HEK293 (cell line): ENCODE measurements at regions not wholly inside any gene's neighbourhood (a gene's known extent, or its start where the extent isn't known, plus 50 kb on each side); places are given as distances from the start of the nearest gene placed in this dataset.

Source experiments
- CTCF ChIA-PET: fragments of 350-600 bp; formaldehyde crosslinking; extraction: SDS; loops from one replicate; lab custom pipeline; 2021; ENCODE audit warnings: antibody characterized with exemption; lab: Yijun Ruan, JAX
- POLR2A ChIA-PET: fragments of 300-600 bp; formaldehyde crosslinking; extraction: SDS; loops from one replicate; lab custom pipeline; 2020; ENCODE audit warnings: antibody characterized with exemption, inconsistent platforms; lab: Yijun Ruan, JAX
- H3K27ac ChIP-seq: fragments of 200-500 bp; sonication (Bioruptor generic); 2 replicates; pipeline ENCODE4 v1.5.1; 2014; ENCODE audit warnings: low read depth, low read length, control low read depth, inconsistent platforms; ENCODE audit errors: extremely low read depth
- H3K36me3 ChIP-seq, 2 experiments: fragments of 200-500 bp in 1 of 2; sonication (Bioruptor generic) in 1 of 2; 1 replicate in 1 of 2; 2 replicates in 1 of 2; pipeline ENCODE4 v1.5.1; 2014 to 2017; ENCODE audit warnings: inconsistent platforms in 2 of 2, low read length in 2 of 2; ENCODE audit not compliant: control insufficient read depth in 2 of 2, insufficient read depth in 1 of 2
- H3K4me1 ChIP-seq: fragments of 200-500 bp; sonication (Bioruptor generic); 2 replicates; pipeline ENCODE4 v1.5.1; 2014; ENCODE audit warnings: mild to moderate bottlenecking, low read length, inconsistent platforms; ENCODE audit not compliant: control insufficient read depth, insufficient read depth
- H3K4me3 ChIP-seq: 2 replicates; pipeline ENCODE4 v1.5.1; 2011; ENCODE audit warnings: low read depth, mild to moderate bottlenecking, control low read depth, low read length, moderate library complexity
- H3K9me3 ChIP-seq: fragments of 200-500 bp; sonication (Bioruptor generic); 2 replicates; pipeline ENCODE4 v1.5.1; 2014; ENCODE audit warnings: low read depth, low read length, inconsistent platforms; ENCODE audit not compliant: control insufficient read depth, insufficient read depth
- OSR2 ChIP-seq: fragments of 450-650 bp; formaldehyde crosslinking; IDR thresholded peaks from 2 replicates; pipeline ENCODE4 v1.5.1; 2016; ENCODE audit warnings: missing biosample characterization, missing genetic modification characterization
- SETDB1 ChIP-seq: IDR thresholded peaks from one replicate; pipeline ENCODE4 v1.6.1; 2017; ENCODE audit warnings: mild to moderate bottlenecking, low read length, moderate library complexity, mixed read lengths; ENCODE audit not compliant: insufficient read length
- ZBTB48 ChIP-seq: fragments of 450-650 bp; formaldehyde crosslinking; IDR thresholded peaks from 2 replicates; pipeline ENCODE4 v1.5.1; 2016; ENCODE audit warnings: missing biosample characterization, missing genetic modification characterization
- ZNF214 ChIP-seq: fragments of 450-650 bp; formaldehyde crosslinking; IDR thresholded peaks from 2 replicates; pipeline ENCODE4 v1.5.1; 2017; ENCODE audit warnings: missing biosample characterization, mild to moderate bottlenecking, missing genetic modification characterization, borderline replicate concordance
- ZNF23 ChIP-seq: fragments of 450-650 bp; formaldehyde crosslinking; IDR thresholded peaks from 2 replicates; pipeline ENCODE4 v1.5.1; 2016; ENCODE audit warnings: missing biosample characterization, missing genetic modification characterization, borderline replicate concordance
- ZNF239 ChIP-seq: fragments of 450-650 bp; formaldehyde crosslinking; IDR thresholded peaks from 2 replicates; pipeline ENCODE4 v1.5.1; 2016; ENCODE audit warnings: missing biosample characterization, missing genetic modification characterization
- ZNF514 ChIP-seq: fragments of 450-650 bp; formaldehyde crosslinking; IDR thresholded peaks from 2 replicates; pipeline ENCODE4 v1.5.1; 2016; ENCODE audit warnings: missing biosample characterization, missing genetic modification characterization
- ZNF544 ChIP-seq: fragments of 450-650 bp; formaldehyde crosslinking; IDR thresholded peaks from 2 replicates; pipeline ENCODE4 v1.5.0; 2017; ENCODE audit warnings: missing biosample characterization, missing genetic modification characterization
- ZNF548 ChIP-seq: fragments of 450-650 bp; formaldehyde crosslinking; IDR thresholded peaks from 2 replicates; pipeline ENCODE4 v1.5.1; 2016; ENCODE audit warnings: missing biosample characterization, missing genetic modification characterization
- ZNF560 ChIP-seq: fragments of 450-650 bp; formaldehyde crosslinking; IDR thresholded peaks from 2 replicates; pipeline ENCODE4 v1.5.1; 2017; ENCODE audit warnings: missing biosample characterization, missing genetic modification characterization, borderline replicate concordance
- ZNF624 ChIP-seq: fragments of 450-650 bp; formaldehyde crosslinking; IDR thresholded peaks from 2 replicates; pipeline ENCODE4 v1.5.1; 2017; ENCODE audit warnings: missing biosample characterization, missing genetic modification characterization
- ZNF843 ChIP-seq: fragments of 450-650 bp; formaldehyde crosslinking; IDR thresholded peaks from 2 replicates; pipeline ENCODE4 v1.5.1; 2016; ENCODE audit warnings: missing biosample characterization, missing genetic modification characterization
- TF ChIP-seq, protein P1 (sequence below): fragments of 450-650 bp; formaldehyde crosslinking; IDR thresholded peaks from 2 replicates; pipeline ENCODE4 v1.5.1; 2017; ENCODE audit warnings: missing biosample characterization, missing genetic modification characterization
- TF ChIP-seq, protein P2 (sequence below): fragments of 450-650 bp; formaldehyde crosslinking; IDR thresholded peaks from 2 replicates; pipeline ENCODE4 v1.5.1; 2016; ENCODE audit warnings: missing biosample characterization, missing genetic modification characterization
- TF ChIP-seq, protein P3 (sequence below): fragments of 450-650 bp; formaldehyde crosslinking; IDR thresholded peaks from 2 replicates; pipeline ENCODE4 v1.5.1; 2016; ENCODE audit warnings: missing biosample characterization, missing genetic modification characterization
- TF ChIP-seq, protein P4 (sequence below): fragments of 450-650 bp; formaldehyde crosslinking; IDR thresholded peaks from 2 replicates; pipeline ENCODE4 v1.5.1; 2017; ENCODE audit warnings: missing biosample characterization, missing genetic modification characterization
- TF ChIP-seq, protein P5 (sequence below): fragments of 450-650 bp; formaldehyde crosslinking; IDR thresholded peaks from 2 replicates; pipeline ENCODE4 v1.5.1; 2016; ENCODE audit warnings: missing biosample characterization, missing genetic modification characterization
- TF ChIP-seq, protein P6 (sequence below): fragments of 450-650 bp; formaldehyde crosslinking; IDR thresholded peaks from 2 replicates; pipeline ENCODE4 v1.5.1; 2016; ENCODE audit warnings: missing biosample characterization, missing genetic modification characterization, low read depth
- TF ChIP-seq, protein P7 (sequence below): fragments of 450-650 bp; formaldehyde crosslinking; conservative IDR thresholded peaks from 2 replicates; pipeline ENCODE4 v1.5.1; 2016; ENCODE audit warnings: low read depth, missing biosample characterization, missing genetic modification characterization

DNA sequence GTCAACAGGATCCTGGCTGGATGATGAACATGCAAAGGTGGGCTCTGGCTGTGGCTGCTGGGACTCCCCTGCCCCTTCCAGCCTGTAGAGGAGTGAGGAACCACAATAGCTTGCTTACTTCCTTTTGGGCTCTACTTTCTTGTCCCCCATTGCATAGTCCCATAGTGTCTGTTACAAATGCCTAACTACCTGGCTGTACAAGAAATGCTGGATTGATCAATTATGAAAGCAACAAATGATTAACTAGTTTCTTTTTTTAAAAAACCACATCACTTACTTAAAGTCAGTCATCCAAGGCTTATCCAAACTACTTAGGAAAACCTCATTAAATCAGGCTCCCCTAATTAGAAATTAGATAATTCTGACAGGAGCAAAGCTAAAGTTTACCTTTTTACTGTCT is 514.1 kb upstream of the PKN2 start:
- H3K27ac ChIP-seq, result no peak overlapping the region
- no peaks in the 10 kb centered on the region for H3K36me3 ChIP-seq
- ChIA-PET POLR2A (no interaction called here), CTCF (interaction anchor here (0.6 to 1.0 kb wide), 2 partner anchors 10 to 386 kb away, joined by 3 to 4 read pairs; no protein-coding TSS in a partner anchor)
- TF ChIP-seq, protein P1, sequence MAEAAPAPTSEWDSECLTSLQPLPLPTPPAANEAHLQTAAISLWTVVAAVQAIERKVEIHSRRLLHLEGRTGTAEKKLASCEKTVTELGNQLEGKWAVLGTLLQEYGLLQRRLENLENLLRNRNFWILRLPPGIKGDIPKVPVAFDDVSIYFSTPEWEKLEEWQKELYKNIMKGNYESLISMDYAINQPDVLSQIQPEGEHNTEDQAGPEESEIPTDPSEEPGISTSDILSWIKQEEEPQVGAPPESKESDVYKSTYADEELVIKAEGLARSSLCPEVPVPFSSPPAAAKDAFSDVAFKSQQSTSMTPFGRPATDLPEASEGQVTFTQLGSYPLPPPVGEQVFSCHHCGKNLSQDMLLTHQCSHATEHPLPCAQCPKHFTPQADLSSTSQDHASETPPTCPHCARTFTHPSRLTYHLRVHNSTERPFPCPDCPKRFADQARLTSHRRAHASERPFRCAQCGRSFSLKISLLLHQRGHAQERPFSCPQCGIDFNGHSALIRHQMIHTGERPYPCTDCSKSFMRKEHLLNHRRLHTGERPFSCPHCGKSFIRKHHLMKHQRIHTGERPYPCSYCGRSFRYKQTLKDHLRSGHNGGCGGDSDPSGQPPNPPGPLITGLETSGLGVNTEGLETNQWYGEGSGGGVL, result no peak
- TF ChIP-seq, protein P2, sequence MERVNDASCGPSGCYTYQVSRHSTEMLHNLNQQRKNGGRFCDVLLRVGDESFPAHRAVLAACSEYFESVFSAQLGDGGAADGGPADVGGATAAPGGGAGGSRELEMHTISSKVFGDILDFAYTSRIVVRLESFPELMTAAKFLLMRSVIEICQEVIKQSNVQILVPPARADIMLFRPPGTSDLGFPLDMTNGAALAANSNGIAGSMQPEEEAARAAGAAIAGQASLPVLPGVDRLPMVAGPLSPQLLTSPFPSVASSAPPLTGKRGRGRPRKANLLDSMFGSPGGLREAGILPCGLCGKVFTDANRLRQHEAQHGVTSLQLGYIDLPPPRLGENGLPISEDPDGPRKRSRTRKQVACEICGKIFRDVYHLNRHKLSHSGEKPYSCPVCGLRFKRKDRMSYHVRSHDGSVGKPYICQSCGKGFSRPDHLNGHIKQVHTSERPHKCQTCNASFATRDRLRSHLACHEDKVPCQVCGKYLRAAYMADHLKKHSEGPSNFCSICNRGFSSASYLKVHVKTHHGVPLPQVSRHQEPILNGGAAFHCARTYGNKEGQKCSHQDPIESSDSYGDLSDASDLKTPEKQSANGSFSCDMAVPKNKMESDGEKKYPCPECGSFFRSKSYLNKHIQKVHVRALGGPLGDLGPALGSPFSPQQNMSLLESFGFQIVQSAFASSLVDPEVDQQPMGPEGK (tag by site-specific recombination), result no peak
- TF ChIP-seq ZNF548 (tag by site-specific recombination) (no peak), ZNF23 (tag by site-specific recombination) (no peak), ZNF239 (tag by site-specific recombination) (no peak), SETDB1 (no peak), ZNF560 (no peak), ZNF544 (tag by site-specific recombination) (no peak), ZBTB48 (no peak), ZNF514 (tag by site-specific recombination) (no peak), ZNF843 (tag by site-specific recombination) (no peak), OSR2 (tag by site-specific recombination) (no peak), ZNF214 (tag by site-specific recombination) (no peak), ZNF624 (tag by site-specific recombination) (no peak)
- TF ChIP-seq, protein P3, sequence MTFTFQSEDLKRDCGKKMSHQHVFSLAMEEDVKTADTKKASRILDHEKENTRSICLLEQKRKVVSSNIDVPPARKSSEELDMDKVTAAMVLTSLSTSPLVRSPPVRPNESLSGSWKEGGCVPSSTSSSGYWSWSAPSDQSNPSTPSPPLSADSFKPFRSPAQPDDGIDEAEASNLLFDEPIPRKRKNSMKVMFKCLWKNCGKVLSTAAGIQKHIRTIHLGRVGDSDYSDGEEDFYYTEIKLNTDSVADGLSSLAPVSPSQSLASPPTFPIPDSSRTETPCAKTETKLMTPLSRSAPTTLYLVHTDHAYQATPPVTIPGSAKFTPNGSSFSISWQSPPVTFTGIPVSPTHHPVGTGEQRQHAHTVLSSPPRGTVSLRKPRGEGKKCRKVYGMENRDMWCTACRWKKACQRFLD (tag by site-specific recombination), result no peak
- TF ChIP-seq, protein P4, sequence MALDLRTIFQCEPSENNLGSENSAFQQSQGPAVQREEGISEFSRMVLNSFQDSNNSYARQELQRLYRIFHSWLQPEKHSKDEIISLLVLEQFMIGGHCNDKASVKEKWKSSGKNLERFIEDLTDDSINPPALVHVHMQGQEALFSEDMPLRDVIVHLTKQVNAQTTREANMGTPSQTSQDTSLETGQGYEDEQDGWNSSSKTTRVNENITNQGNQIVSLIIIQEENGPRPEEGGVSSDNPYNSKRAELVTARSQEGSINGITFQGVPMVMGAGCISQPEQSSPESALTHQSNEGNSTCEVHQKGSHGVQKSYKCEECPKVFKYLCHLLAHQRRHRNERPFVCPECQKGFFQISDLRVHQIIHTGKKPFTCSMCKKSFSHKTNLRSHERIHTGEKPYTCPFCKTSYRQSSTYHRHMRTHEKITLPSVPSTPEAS (tag by site-specific recombination), result no peak
- TF ChIP-seq, protein P5, sequence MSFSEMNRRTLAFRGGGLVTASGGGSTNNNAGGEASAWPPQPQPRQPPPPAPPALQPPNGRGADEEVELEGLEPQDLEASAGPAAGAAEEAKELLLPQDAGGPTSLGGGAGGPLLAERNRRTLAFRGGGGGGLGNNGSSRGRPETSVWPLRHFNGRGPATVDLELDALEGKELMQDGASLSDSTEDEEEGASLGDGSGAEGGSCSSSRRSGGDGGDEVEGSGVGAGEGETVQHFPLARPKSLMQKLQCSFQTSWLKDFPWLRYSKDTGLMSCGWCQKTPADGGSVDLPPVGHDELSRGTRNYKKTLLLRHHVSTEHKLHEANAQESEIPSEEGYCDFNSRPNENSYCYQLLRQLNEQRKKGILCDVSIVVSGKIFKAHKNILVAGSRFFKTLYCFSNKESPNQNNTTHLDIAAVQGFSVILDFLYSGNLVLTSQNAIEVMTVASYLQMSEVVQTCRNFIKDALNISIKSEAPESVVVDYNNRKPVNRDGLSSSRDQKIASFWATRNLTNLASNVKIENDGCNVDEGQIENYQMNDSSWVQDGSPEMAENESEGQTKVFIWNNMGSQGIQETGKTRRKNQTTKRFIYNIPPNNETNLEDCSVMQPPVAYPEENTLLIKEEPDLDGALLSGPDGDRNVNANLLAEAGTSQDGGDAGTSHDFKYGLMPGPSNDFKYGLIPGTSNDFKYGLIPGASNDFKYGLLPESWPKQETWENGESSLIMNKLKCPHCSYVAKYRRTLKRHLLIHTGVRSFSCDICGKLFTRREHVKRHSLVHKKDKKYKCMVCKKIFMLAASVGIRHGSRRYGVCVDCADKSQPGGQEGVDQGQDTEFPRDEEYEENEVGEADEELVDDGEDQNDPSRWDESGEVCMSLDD (tag by site-specific recombination), result no peak
- TF ChIP-seq, protein P6, sequence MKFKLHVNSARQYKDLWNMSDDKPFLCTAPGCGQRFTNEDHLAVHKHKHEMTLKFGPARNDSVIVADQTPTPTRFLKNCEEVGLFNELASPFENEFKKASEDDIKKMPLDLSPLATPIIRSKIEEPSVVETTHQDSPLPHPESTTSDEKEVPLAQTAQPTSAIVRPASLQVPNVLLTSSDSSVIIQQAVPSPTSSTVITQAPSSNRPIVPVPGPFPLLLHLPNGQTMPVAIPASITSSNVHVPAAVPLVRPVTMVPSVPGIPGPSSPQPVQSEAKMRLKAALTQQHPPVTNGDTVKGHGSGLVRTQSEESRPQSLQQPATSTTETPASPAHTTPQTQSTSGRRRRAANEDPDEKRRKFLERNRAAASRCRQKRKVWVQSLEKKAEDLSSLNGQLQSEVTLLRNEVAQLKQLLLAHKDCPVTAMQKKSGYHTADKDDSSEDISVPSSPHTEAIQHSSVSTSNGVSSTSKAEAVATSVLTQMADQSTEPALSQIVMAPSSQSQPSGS (tag by site-specific recombination), result no peak
- TF ChIP-seq, protein P7, sequence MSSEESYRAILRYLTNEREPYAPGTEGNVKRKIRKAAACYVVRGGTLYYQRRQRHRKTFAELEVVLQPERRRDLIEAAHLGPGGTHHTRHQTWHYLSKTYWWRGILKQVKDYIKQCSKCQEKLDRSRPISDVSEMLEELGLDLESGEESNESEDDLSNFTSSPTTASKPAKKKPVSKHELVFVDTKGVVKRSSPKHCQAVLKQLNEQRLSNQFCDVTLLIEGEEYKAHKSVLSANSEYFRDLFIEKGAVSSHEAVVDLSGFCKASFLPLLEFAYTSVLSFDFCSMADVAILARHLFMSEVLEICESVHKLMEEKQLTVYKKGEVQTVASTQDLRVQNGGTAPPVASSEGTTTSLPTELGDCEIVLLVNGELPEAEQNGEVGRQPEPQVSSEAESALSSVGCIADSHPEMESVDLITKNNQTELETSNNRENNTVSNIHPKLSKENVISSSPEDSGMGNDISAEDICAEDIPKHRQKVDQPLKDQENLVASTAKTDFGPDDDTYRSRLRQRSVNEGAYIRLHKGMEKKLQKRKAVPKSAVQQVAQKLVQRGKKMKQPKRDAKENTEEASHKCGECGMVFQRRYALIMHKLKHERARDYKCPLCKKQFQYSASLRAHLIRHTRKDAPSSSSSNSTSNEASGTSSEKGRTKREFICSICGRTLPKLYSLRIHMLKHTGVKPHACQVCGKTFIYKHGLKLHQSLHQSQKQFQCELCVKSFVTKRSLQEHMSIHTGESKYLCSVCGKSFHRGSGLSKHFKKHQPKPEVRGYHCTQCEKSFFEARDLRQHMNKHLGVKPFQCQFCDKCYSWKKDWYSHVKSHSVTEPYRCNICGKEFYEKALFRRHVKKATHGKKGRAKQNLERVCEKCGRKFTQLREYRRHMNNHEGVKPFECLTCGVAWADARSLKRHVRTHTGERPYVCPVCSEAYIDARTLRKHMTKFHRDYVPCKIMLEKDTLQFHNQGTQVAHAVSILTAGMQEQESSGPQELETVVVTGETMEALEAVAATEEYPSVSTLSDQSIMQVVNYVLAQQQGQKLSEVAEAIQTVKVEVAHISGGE (tag by site-specific recombination), result no peak
- H3K4me3 ChIP-seq, result no peak overlapping the region
- no peaks in the 10 kb centered on the region for H3K9me3 ChIP-seq
- H3K4me1 ChIP-seq, result no peaks in the 10 kb centered on the region
